ENCODE measurements at regions not wholly inside any gene's neighbourhood (a gene's known extent, or its start where the extent isn't known, plus 50 kb on each side); places are given as distances from the start of the nearest gene placed in this dataset.

DNA sequence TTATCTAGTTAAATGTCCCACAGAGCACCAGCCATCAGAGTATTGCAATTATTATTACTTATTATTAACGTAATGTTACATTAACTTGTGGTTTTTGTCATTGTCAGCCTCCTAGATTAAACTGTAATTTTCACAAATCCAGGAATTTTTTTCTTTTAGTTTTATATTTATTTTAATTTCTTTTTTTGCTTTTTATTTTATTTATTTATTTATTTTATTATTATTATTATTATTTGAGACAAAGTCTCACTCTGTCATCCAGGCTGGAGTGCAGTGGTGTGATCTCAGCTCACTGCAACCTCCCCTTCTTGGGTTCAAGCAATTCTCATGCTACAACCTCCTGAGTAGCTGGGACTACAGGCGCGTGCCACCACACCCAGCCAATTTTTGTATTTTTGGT, 202.9 kb upstream of the LUZP2 start:
- no peaks in the 10 kb centered on the region for H3K36me3 ChIP-seq (replicated peaks; ENCODE audit: low read depth, low read length)
- no peaks in the 10 kb centered on the region for H3K79me2 ChIP-seq (ENCODE audit: low read length)
- no peak overlapping the region for H3K9ac ChIP-seq (ENCODE audit: low read length)
- no peaks in the 10 kb centered on the region for H3K27me3 ChIP-seq (ENCODE audit: low read depth, low read length)
- H4K20me1 ChIP-seq (ENCODE audit: insufficient read depth, low read length): no peaks in the 10 kb centered on the region
- no peak overlapping the region for H3K4me2 ChIP-seq (ENCODE audit: low read length)
- TF ChIP-seq CTCF (IDR thresholded peaks at IDR 0.05; ENCODE audit: low read depth, low read length) (no peak), EZH2phosphoT487 (IDR thresholded peaks at IDR 0.05; ENCODE audit: low read depth) (no peak)
- no peaks in the 10 kb centered on the region for H3K9me3 ChIP-seq (ENCODE audit: insufficient read depth, low read length)
- no peak overlapping the region for H2AFZ ChIP-seq (ENCODE audit: low read depth, low read length)
- no peak overlapping the region for H3K4me3 ChIP-seq (ENCODE audit: low read length)
- no peak overlapping the region for H3K27ac ChIP-seq (ENCODE audit: low read length)
- peaks cover 9% of the 10 kb centered on the region; the same call in 1 of the 2 replicates for H3K4me1 ChIP-seq (ENCODE audit: low read length)

- Histone ChIP-seq H3K4me3 (ENCODE audit: low read length) (peak overlapping the region; percentile 15; the same call in 1 of the 2 replicates), H3K79me2 (ENCODE audit: low read length) (no peaks in the 10 kb centered on the region), H3K9ac (ENCODE audit: low read length) (no peak overlapping the region), H2AFZ (ENCODE audit: low read depth, low read length) (peak overlapping the region; percentile 62), H4K20me1 (ENCODE audit: insufficient read depth, low read length) (no peaks in the 10 kb centered on the region), H3K27ac (ENCODE audit: low read length) (no peak overlapping the region), H3K4me2 (ENCODE audit: low read length) (peak overlapping the region; percentile 45), H3K9me3 (ENCODE audit: insufficient read depth, low read length) (no peaks in the 10 kb centered on the region), H3K4me1 (ENCODE audit: low read length) (peaks cover 9% of the 10 kb centered on the region; the same call in 1 of the 2 replicates), H3K27me3 (ENCODE audit: low read depth, low read length) (no peaks in the 10 kb centered on the region), H3K36me3 (replicated peaks; ENCODE audit: low read depth, low read length) (no peaks in the 10 kb centered on the region)
- TF ChIP-seq CTCF (IDR thresholded peaks at IDR 0.05; ENCODE audit: low read depth, low read length) (no peak), EZH2phosphoT487 (IDR thresholded peaks at IDR 0.05; ENCODE audit: low read depth) (no peak)
These were observed 201.5 kb upstream of the LUZP2 start for GRCh38 chr11:24295360-24295759.

GRCh38 chr11:24297461-24297860, 199.4 kb upstream of the LUZP2 start:
- Histone ChIP-seq H3K4me3 (ENCODE audit: low read length) (no peak overlapping the region), H3K4me1 (ENCODE audit: low read length) (peaks cover 9% of the 10 kb centered on the region; the same call in 1 of the 2 replicates), H3K79me2 (ENCODE audit: low read length) (no peaks in the 10 kb centered on the region), H3K36me3 (replicated peaks; ENCODE audit: low read depth, low read length) (no peaks in the 10 kb centered on the region), H3K9ac (ENCODE audit: low read length) (no peak overlapping the region), H3K27me3 (ENCODE audit: low read depth, low read length) (no peaks in the 10 kb centered on the region), H3K4me2 (ENCODE audit: low read length) (no peak overlapping the region), H3K27ac (ENCODE audit: low read length) (no peak overlapping the region), H3K9me3 (ENCODE audit: insufficient read depth, low read length) (no peaks in the 10 kb centered on the region), H4K20me1 (ENCODE audit: insufficient read depth, low read length) (no peaks in the 10 kb centered on the region), H2AFZ (ENCODE audit: low read depth, low read length) (no peak overlapping the region)
- TF ChIP-seq CTCF (IDR thresholded peaks at IDR 0.05; ENCODE audit: low read depth, low read length) (no peak), EZH2phosphoT487 (IDR thresholded peaks at IDR 0.05; ENCODE audit: low read depth) (no peak)

DNA sequence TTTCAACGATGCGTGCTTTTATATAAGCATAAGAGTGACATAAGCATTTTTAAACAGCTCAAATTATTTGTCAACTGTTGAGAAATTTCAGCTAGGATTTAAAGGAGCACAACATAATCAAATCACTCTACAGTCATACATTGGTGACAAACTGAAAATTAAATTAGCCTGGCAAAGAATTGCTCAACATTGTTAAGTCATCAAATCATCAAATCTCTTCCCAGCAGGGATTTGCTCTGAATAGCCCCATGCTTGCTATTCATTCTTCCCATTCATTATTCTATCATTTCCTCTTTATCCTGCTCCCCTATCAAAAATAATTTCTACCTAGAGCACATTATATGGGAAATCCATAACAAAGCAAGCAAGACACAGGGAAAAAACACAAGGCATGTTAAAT, 198.7 kb upstream of the LUZP2 start:
- no peaks in the 10 kb centered on the region for H3K9me3 ChIP-seq (ENCODE audit: insufficient read depth, low read length)
- no peak overlapping the region for H3K27ac ChIP-seq (ENCODE audit: low read length)
- H3K9ac ChIP-seq (ENCODE audit: low read length): no peak overlapping the region
- no peaks in the 10 kb centered on the region for H3K27me3 ChIP-seq (ENCODE audit: low read depth, low read length)
- TF ChIP-seq EZH2phosphoT487 (IDR thresholded peaks at IDR 0.05; ENCODE audit: low read depth): no peak
- TF ChIP-seq CTCF (IDR thresholded peaks at IDR 0.05; ENCODE audit: low read depth, low read length): no peak
- H3K4me2 ChIP-seq (ENCODE audit: low read length): no peak overlapping the region
- no peaks in the 10 kb centered on the region for H3K79me2 ChIP-seq (ENCODE audit: low read length)
- H3K4me1 ChIP-seq (ENCODE audit: low read length): peaks cover 9% of the 10 kb centered on the region; the same call in 1 of the 2 replicates
- H3K4me3 ChIP-seq (ENCODE audit: low read length): no peak overlapping the region
- no peaks in the 10 kb centered on the region for H4K20me1 ChIP-seq (ENCODE audit: insufficient read depth, low read length)
- H2AFZ ChIP-seq (ENCODE audit: low read depth, low read length): no peak overlapping the region
- H3K36me3 ChIP-seq (replicated peaks; ENCODE audit: low read depth, low read length): no peaks in the 10 kb centered on the region
